Esophagus muscularis mucosa (tissue), 4 donors: ENCODE measurements at regions not wholly inside any gene's neighbourhood (a gene's known extent, or its start where the extent isn't known, plus 50 kb on each side); places are given as distances from the start of the nearest gene placed in this dataset.

Source experiments
- EP300 ChIP-seq: sonication (generic); formaldehyde crosslinking; IDR thresholded peaks from one replicate; pipeline ENCODE4 v1.6.1; 2017; ENCODE audit warnings: antibody characterized with exemption
- POLR2A ChIP-seq: fragments of 450-650 bp; IDR thresholded peaks from one replicate; pipeline ENCODE4 v1.6.1; 2017; ENCODE audit warnings: antibody characterized with exemption, moderate library complexity, mild to moderate bottlenecking, low read depth
- POLR2AphosphoS5 ChIP-seq, 2 donors: sonication (generic); formaldehyde crosslinking; IDR thresholded peaks; one replicate each; pipeline ENCODE4 v1.6.1; 2017; ENCODE audit warnings: antibody characterized with exemption in 2 of 2
- TF ChIP-seq, protein P1 (sequence below), 3 experiments: fragments of 200-600 bp in 2 of 3; fragments of 450-650 bp in 1 of 3; sonication (generic) in 2 of 3; IDR thresholded peaks; one replicate each; pipeline ENCODE4 v1.5.1; 2017 to 2019; ENCODE audit warnings: antibody characterized with exemption in 3 of 3, mild to moderate bottlenecking in 2 of 3, moderate library complexity in 1 of 3

GRCh38 chr10:62589689-62590088, 214.8 kb upstream of the ADO start:
- TF ChIP-seq, protein P1, sequence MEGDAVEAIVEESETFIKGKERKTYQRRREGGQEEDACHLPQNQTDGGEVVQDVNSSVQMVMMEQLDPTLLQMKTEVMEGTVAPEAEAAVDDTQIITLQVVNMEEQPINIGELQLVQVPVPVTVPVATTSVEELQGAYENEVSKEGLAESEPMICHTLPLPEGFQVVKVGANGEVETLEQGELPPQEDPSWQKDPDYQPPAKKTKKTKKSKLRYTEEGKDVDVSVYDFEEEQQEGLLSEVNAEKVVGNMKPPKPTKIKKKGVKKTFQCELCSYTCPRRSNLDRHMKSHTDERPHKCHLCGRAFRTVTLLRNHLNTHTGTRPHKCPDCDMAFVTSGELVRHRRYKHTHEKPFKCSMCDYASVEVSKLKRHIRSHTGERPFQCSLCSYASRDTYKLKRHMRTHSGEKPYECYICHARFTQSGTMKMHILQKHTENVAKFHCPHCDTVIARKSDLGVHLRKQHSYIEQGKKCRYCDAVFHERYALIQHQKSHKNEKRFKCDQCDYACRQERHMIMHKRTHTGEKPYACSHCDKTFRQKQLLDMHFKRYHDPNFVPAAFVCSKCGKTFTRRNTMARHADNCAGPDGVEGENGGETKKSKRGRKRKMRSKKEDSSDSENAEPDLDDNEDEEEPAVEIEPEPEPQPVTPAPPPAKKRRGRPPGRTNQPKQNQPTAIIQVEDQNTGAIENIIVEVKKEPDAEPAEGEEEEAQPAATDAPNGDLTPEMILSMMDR (IDR thresholded peaks at IDR 0.05) = no peak
- TF ChIP-seq POLR2A = no peak
- TF ChIP-seq POLR2AphosphoS5 (IDR thresholded peaks at IDR 0.05) = no peak
- TF ChIP-seq EP300 = no peak
